ENCODE measurements at regions not wholly inside any gene's neighbourhood (a gene's known extent, or its start where the extent isn't known, plus 50 kb on each side); places are given as distances from the start of the nearest gene placed in this dataset.

DNA sequence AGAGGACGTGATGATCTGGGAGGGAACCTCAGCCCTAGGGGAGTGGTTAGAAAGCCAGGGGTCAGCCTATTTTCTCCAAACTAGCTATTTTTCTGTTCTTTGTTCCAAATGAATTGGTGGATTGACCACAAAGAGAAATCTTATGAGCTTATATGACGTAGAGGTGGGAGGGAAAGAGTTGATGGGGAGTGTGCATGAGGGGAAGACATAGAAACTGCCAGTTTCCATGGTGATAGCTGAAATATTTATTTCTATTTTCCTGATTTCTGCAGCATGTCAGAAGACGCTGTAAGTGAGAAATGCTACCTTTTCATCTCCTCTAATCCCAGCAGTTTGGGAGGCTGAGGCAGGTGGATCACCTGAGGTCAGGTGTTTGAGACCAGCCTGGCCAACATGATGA lies 51.4 kb upstream of the CISTR start:
- Histone ChIP-seq H3K4me1 (ENCODE audit: low read depth, poor library complexity, severe bottlenecking) (peaks cover 8% of the 10 kb centered on the region), H2AFZ (ENCODE audit: low read depth) (no peak overlapping the region), H3K4me3 (IDR thresholded peaks at IDR 0.05; ENCODE audit: insufficient read depth, low read depth, low read length) (no peak overlapping the region), H3K79me2 (ENCODE audit: insufficient read depth, low read depth) (no peaks in the 10 kb centered on the region), H3K27ac (no peak overlapping the region), H3K36me3 (ENCODE audit: insufficient read depth) (no peaks in the 10 kb centered on the region), H3K9ac (no peak overlapping the region), H4K20me1 (ENCODE audit: insufficient read depth) (no peaks in the 10 kb centered on the region), H3K27me3 (ENCODE audit: insufficient read depth, low read depth) (no peaks in the 10 kb centered on the region), H3K4me2 (no peak overlapping the region)
- TF ChIP-seq, protein P1, sequence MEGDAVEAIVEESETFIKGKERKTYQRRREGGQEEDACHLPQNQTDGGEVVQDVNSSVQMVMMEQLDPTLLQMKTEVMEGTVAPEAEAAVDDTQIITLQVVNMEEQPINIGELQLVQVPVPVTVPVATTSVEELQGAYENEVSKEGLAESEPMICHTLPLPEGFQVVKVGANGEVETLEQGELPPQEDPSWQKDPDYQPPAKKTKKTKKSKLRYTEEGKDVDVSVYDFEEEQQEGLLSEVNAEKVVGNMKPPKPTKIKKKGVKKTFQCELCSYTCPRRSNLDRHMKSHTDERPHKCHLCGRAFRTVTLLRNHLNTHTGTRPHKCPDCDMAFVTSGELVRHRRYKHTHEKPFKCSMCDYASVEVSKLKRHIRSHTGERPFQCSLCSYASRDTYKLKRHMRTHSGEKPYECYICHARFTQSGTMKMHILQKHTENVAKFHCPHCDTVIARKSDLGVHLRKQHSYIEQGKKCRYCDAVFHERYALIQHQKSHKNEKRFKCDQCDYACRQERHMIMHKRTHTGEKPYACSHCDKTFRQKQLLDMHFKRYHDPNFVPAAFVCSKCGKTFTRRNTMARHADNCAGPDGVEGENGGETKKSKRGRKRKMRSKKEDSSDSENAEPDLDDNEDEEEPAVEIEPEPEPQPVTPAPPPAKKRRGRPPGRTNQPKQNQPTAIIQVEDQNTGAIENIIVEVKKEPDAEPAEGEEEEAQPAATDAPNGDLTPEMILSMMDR (conservative IDR thresholded peaks at IDR 0.05; ENCODE audit: low read depth, low read length), result no peak

DNA sequence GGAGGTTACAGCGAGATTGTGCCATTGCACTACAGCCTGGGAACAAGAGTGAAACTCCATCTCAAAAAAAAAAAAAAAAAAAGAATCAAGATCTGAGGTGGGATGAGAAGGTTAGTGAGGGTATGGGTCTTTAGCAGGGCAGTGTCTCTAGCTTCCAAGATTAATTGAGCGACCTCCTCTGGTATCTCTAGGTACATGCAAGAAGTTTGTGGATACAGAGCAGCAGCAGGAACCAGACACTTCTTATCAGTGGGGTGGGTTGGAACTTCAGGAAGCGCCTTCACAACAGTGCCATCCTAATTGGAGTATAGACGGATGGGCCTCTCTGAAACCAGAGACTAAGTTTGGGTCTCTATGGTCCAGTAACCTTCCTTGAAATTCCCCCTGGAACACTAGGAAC lies 51.9 kb upstream of the CISTR start:
- Histone ChIP-seq H3K27me3 (ENCODE audit: insufficient read depth, low read depth) (no peaks in the 10 kb centered on the region), H3K4me1 (ENCODE audit: low read depth, poor library complexity, severe bottlenecking) (peaks cover 4% of the 10 kb centered on the region), H3K79me2 (ENCODE audit: insufficient read depth, low read depth) (no peaks in the 10 kb centered on the region), H2AFZ (ENCODE audit: low read depth) (no peak overlapping the region), H3K4me3 (IDR thresholded peaks at IDR 0.05; ENCODE audit: insufficient read depth, low read depth, low read length) (no peak overlapping the region), H4K20me1 (ENCODE audit: insufficient read depth) (no peaks in the 10 kb centered on the region), H3K4me2 (no peak overlapping the region), H3K27ac (no peak overlapping the region), H3K9ac (no peak overlapping the region), H3K36me3 (ENCODE audit: insufficient read depth) (no peaks in the 10 kb centered on the region)
- TF ChIP-seq, protein P1 (conservative IDR thresholded peaks at IDR 0.05; ENCODE audit: low read depth, low read length), result no peak

DNA sequence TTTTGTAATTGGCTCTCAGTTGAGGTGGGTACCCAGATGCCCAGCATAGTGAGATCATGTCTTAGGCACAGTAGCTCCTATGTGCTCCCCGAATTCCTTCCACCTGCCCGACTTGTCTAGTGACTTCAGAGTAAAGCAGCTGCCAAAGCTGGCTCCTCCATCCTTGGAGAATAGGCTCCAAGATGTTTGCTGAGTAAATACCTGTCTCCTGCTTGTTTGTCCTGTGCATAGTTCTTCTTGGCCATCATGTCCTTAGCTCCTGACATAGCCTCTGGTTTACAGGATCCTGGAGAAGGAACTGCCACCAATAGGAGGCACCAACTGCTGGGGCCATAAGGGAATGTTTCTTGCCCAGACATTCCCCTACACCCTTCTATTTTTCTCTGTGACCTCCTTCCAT lies 52.6 kb upstream of the CISTR start:
- Histone ChIP-seq H2AFZ (ENCODE audit: low read depth) (no peak overlapping the region), H3K4me2 (no peak overlapping the region), H3K4me1 (ENCODE audit: low read depth, poor library complexity, severe bottlenecking) (no peaks in the 10 kb centered on the region)

DNA sequence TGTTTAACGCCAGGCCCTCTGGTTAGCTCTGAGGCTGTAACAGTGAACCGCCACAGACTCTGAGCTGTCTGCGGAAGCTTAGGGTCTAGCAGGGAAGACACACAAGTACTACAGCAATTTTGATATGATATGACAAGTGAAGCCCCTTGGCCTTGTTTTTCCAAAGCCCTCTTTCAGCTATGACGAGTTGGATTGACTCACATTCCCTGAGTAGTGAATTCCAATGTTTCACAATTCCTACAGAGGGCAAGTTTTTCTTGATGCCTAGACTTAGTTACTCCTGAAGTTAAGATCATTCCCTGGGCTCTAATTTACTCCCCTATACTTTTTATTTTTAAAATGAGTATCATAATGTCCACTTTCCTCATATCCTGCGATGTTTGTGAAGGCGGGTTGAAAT lies 53.3 kb upstream of the CISTR start:
- Histone ChIP-seq H3K4me2 (no peak overlapping the region), H4K20me1 (ENCODE audit: insufficient read depth) (no peaks in the 10 kb centered on the region), H3K9ac (no peak overlapping the region), H3K4me3 (IDR thresholded peaks at IDR 0.05; ENCODE audit: insufficient read depth, low read depth, low read length) (no peak overlapping the region), H3K36me3 (ENCODE audit: insufficient read depth) (no peaks in the 10 kb centered on the region), H3K4me1 (ENCODE audit: low read depth, poor library complexity, severe bottlenecking) (no peaks in the 10 kb centered on the region), H3K27me3 (ENCODE audit: insufficient read depth, low read depth) (no peaks in the 10 kb centered on the region), H3K27ac (no peak overlapping the region), H3K79me2 (ENCODE audit: insufficient read depth, low read depth) (no peaks in the 10 kb centered on the region), H2AFZ (ENCODE audit: low read depth) (no peak overlapping the region)
- TF ChIP-seq, protein P1 (conservative IDR thresholded peaks at IDR 0.05; ENCODE audit: low read depth, low read length), result no peak

More for the DNA sequence above, 52.6 kb upstream of the CISTR start:
- Histone ChIP-seq H3K9ac (no peak overlapping the region), H3K27me3 (ENCODE audit: insufficient read depth, low read depth) (no peaks in the 10 kb centered on the region), H3K4me3 (IDR thresholded peaks at IDR 0.05; ENCODE audit: insufficient read depth, low read depth, low read length) (no peak overlapping the region), H3K36me3 (ENCODE audit: insufficient read depth) (no peaks in the 10 kb centered on the region), H3K79me2 (ENCODE audit: insufficient read depth, low read depth) (no peaks in the 10 kb centered on the region), H4K20me1 (ENCODE audit: insufficient read depth) (no peaks in the 10 kb centered on the region), H3K27ac (no peak overlapping the region)
- TF ChIP-seq, protein P1 (conservative IDR thresholded peaks at IDR 0.05; ENCODE audit: low read depth, low read length), result no peak
